ENCODE measurements at regions not wholly inside any gene's neighbourhood (a gene's known extent, or its start where the extent isn't known, plus 50 kb on each side); places are given as distances from the start of the nearest gene placed in this dataset.

- Mint-ChIP-seq H3K4me3 (no peak overlapping the region), H3K36me3 (no peaks in the 10 kb centered on the region), H3K9me3 (peaks cover under 1% of the 10 kb centered on the region), H3K27me3 (no peaks in the 10 kb centered on the region), H3K4me1 (no peaks in the 10 kb centered on the region), H3K27ac (no peak overlapping the region)
Measured at GRCh38 chr2:56749152-56749752, 565.5 kb downstream of the CCDC85A start.

DNA sequence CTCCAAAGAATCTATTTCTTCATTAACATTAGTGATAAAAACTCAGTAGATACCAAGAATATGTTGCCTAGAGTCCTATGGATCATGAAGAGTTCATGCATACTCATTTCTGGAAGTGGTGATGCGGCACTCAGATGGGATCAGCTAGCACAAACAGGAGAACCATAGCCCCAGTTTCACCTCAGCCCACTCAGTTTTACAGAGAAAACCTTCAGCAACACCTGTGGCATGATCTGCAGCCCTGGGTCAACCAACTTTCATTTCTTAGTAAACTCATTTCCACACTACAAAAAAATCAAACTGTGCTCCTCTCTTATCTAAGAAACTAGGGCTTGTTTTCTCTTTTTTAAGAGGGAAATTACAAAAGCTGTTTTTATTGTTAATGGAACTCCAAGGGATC is 569.4 kb downstream of the CCDC85A start:
- Mint-ChIP-seq H3K4me3 (no peak overlapping the region), H3K36me3 (no peaks in the 10 kb centered on the region), H3K27ac (no peak overlapping the region), H3K4me1 (no peaks in the 10 kb centered on the region), H3K27me3 (no peaks in the 10 kb centered on the region), H3K9me3 (peaks cover 9% of the 10 kb centered on the region)

DNA sequence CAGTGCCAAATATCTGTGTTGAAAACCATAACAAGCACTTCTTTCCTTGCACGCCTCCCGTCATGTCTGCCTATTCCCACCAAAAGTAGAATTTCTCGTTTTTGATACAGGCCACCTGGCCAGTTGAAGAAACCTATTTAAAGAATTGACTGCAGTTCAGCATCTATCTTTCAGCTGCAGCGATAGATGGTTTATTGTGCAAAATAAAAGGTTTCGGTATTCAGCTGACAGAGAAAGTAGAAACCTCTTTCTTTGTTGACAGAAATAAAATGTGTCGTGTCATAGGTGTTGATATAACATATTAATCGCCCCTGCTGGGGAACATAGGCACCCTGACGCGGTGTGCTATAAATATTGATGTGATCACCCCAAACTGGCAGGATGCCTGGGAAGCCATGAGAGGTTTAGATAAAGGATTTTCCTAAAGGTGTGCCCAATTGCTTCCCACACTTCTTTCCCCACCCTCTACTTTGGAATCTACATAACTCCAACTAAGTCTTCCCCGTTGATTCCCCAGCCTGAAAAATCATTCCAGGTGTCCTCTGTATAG is 570.4 kb downstream of the CCDC85A start:
- Mint-ChIP-seq H3K9me3 (peaks cover 9% of the 10 kb centered on the region), H3K27me3 (no peaks in the 10 kb centered on the region), H3K36me3 (no peaks in the 10 kb centered on the region), H3K4me1 (no peaks in the 10 kb centered on the region), H3K4me3 (no peak overlapping the region), H3K27ac (no peak overlapping the region)

- no peak overlapping the region for H3K27ac Mint-ChIP-seq
- H3K4me3 Mint-ChIP-seq: no peak overlapping the region
- H3K36me3 Mint-ChIP-seq: no peaks in the 10 kb centered on the region
- H3K27me3 Mint-ChIP-seq: no peaks in the 10 kb centered on the region
- H3K4me1 Mint-ChIP-seq: no peaks in the 10 kb centered on the region
- H3K9me3 Mint-ChIP-seq: peaks cover 9% of the 10 kb centered on the region
Measured at GRCh38 chr2:56754627-56755026, 570.8 kb downstream of the CCDC85A start.

- Mint-ChIP-seq H3K4me1 (no peaks in the 10 kb centered on the region), H3K4me3 (no peak overlapping the region), H3K36me3 (no peaks in the 10 kb centered on the region), H3K27ac (no peak overlapping the region), H3K9me3 (peaks cover 9% of the 10 kb centered on the region), H3K27me3 (no peaks in the 10 kb centered on the region)
Measured at GRCh38 chr2:56757884-56758545, 574.2 kb downstream of the CCDC85A start.

- Mint-ChIP-seq H3K9me3 (no peaks in the 10 kb centered on the region), H3K4me1 (no peaks in the 10 kb centered on the region), H3K4me3 (no peak overlapping the region), H3K27me3 (no peaks in the 10 kb centered on the region), H3K27ac (no peak overlapping the region), H3K36me3 (no peaks in the 10 kb centered on the region)
Measured at GRCh38 chr2:56763683-56764082, 579.9 kb downstream of the CCDC85A start.

DNA sequence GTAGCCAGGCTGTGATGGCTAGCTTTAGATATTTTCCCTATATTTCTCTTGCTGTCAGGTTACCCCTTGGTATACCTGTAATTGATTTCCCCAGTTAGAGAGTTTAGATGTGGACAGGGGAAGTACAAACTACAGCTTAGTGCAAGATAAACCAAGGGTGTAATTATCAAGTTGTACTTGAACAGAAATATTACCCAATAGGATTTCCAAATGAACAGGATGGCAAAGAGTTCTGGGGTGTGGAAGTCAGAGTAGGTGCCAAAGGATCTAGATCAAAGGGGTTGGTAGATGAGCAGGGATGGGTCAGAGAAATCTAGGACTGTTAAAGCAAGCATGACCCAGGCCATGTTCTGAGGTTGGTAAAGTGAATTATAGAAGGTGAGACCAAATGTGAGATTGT is 585.2 kb downstream of the CCDC85A start:
- no peaks in the 10 kb centered on the region for H3K27me3 Mint-ChIP-seq
- no peaks in the 10 kb centered on the region for H3K36me3 Mint-ChIP-seq
- no peaks in the 10 kb centered on the region for H3K4me1 Mint-ChIP-seq
- H3K9me3 Mint-ChIP-seq: no peaks in the 10 kb centered on the region
- no peak overlapping the region for H3K4me3 Mint-ChIP-seq
- H3K27ac Mint-ChIP-seq: no peak overlapping the region

DNA sequence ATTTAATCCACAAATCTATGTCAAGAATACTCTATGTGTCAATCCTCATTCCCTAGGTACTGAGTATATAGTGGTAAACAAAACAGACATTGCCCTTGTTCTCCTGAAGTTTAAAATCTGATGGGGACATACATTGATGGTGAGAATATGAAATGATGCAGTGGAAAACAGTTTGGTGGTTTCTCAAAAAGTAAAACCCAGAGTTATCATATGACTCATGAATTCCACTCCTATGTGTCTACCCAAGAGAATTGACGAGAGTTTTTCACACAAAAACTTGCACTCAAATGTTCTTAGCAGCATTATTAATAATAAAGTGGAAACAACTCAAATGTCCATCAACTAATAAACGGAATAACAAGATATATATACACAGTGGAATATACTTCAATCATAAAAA is 586.7 kb downstream of the CCDC85A start:
- H3K9me3 Mint-ChIP-seq: no peaks in the 10 kb centered on the region
- H3K4me1 Mint-ChIP-seq: no peaks in the 10 kb centered on the region
- no peak overlapping the region for H3K4me3 Mint-ChIP-seq
- H3K36me3 Mint-ChIP-seq: no peaks in the 10 kb centered on the region
- H3K27ac Mint-ChIP-seq: no peak overlapping the region
- no peaks in the 10 kb centered on the region for H3K27me3 Mint-ChIP-seq

GRCh38 chr2:56784046-56784445 is 600.3 kb downstream of the CCDC85A start:
- Mint-ChIP-seq H3K36me3 (no peaks in the 10 kb centered on the region), H3K27ac (no peak overlapping the region), H3K4me1 (no peaks in the 10 kb centered on the region), H3K4me3 (no peak overlapping the region), H3K27me3 (no peaks in the 10 kb centered on the region), H3K9me3 (peaks cover 12% of the 10 kb centered on the region)

DNA sequence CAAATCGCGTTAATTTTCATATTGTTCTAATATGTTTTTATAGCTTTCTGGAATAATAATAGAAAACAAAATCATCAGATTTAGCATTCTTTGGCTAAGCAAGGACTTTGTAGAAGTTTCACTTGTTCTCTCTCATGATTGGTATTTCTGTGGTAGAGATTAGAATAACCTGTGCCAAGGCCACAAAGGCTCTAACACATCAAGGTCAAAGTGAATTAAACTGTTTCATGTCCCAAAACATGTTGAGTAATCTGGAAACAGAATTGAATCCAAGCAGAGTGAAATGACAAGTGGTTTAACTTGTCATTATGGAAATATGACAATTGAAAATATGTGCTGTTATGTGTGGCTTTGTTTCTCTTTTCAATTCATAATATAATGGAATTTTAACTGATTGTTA is 617.4 kb downstream of the CCDC85A start:
- Mint-ChIP-seq H3K9me3 (no peaks in the 10 kb centered on the region), H3K4me3 (no peak overlapping the region), H3K36me3 (no peaks in the 10 kb centered on the region), H3K4me1 (no peaks in the 10 kb centered on the region), H3K27me3 (no peaks in the 10 kb centered on the region), H3K27ac (no peak overlapping the region)

GRCh38 chr2:56801770-56802169 is 618.0 kb downstream of the CCDC85A start:
- H3K9me3 Mint-ChIP-seq: no peaks in the 10 kb centered on the region

GRCh38 chr2:56803596-56803995 is 619.8 kb downstream of the CCDC85A start:
- Mint-ChIP-seq H3K27ac (no peak overlapping the region), H3K36me3 (no peaks in the 10 kb centered on the region), H3K4me3 (no peak overlapping the region), H3K27me3 (no peaks in the 10 kb centered on the region), H3K4me1 (no peaks in the 10 kb centered on the region), H3K9me3 (no peaks in the 10 kb centered on the region)

More at GRCh38 chr2:56801770-56802169, 618.0 kb downstream of the CCDC85A start:
- Mint-ChIP-seq H3K27ac (no peak overlapping the region), H3K27me3 (no peaks in the 10 kb centered on the region), H3K4me1 (no peaks in the 10 kb centered on the region), H3K36me3 (no peaks in the 10 kb centered on the region), H3K4me3 (no peak overlapping the region)

DNA sequence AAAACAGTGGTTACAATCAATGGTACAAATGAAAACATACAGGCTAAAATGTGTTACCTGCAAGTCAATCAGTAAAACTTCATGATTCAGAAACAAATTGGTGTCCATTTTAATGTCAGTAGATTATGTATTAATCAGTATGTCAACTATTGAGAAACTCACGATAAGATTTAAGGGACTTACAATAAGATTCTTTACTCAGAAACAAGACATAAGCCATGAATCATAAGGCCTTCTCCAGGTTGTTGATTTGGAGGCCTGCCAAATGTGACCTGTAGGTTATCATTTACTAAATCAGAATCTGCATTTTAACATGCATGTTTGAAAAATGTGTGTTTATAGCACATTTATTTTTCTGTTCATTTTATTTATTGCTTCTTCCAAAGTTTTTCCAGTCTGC is 623.1 kb downstream of the CCDC85A start:
- Mint-ChIP-seq H3K36me3 (no peaks in the 10 kb centered on the region), H3K27me3 (no peaks in the 10 kb centered on the region), H3K4me1 (no peaks in the 10 kb centered on the region), H3K27ac (no peak overlapping the region), H3K4me3 (no peak overlapping the region), H3K9me3 (no peaks in the 10 kb centered on the region)

DNA sequence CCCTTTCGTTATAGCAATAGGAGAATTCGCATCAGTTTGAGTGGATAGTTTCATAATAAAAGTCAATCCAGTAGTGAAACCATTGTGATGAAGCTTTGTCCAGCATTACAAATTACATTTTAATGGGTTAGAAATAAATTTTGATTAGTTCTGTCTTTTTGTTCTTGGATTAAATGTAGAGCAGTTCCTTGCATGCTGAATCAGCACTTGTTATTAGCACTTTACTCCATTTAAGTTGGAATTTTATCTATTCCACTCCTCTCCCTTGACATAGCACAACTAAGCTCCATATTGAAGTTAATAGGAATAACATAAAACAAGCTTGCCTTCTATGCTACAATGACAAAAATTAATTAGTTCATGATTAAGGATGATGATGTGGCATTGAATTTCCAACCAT is 624.1 kb downstream of the CCDC85A start:
- Mint-ChIP-seq H3K36me3 (no peaks in the 10 kb centered on the region), H3K9me3 (no peaks in the 10 kb centered on the region), H3K4me3 (no peak overlapping the region), H3K27me3 (no peaks in the 10 kb centered on the region), H3K27ac (no peak overlapping the region), H3K4me1 (no peaks in the 10 kb centered on the region)

GRCh38 chr2:56811401-56811800 is 627.6 kb downstream of the CCDC85A start:
- H3K4me1 Mint-ChIP-seq: no peaks in the 10 kb centered on the region
- H3K36me3 Mint-ChIP-seq: no peaks in the 10 kb centered on the region
- H3K27me3 Mint-ChIP-seq: no peaks in the 10 kb centered on the region
- no peaks in the 10 kb centered on the region for H3K9me3 Mint-ChIP-seq
- no peak overlapping the region for H3K27ac Mint-ChIP-seq
- no peak overlapping the region for H3K4me3 Mint-ChIP-seq

GRCh38 chr2:56812432-56812831 is 628.6 kb downstream of the CCDC85A start:
- H3K9me3 Mint-ChIP-seq: no peaks in the 10 kb centered on the region
- H3K4me3 Mint-ChIP-seq: no peak overlapping the region
- H3K36me3 Mint-ChIP-seq: no peaks in the 10 kb centered on the region

GRCh38 chr2:56813490-56813889 is 629.7 kb downstream of the CCDC85A start:
- Mint-ChIP-seq H3K4me1 (no peaks in the 10 kb centered on the region), H3K36me3 (no peaks in the 10 kb centered on the region), H3K4me3 (no peak overlapping the region), H3K27ac (no peak overlapping the region), H3K9me3 (no peaks in the 10 kb centered on the region), H3K27me3 (no peaks in the 10 kb centered on the region)

More at GRCh38 chr2:56812432-56812831, 628.6 kb downstream of the CCDC85A start:
- Mint-ChIP-seq H3K4me1 (no peaks in the 10 kb centered on the region), H3K27me3 (no peaks in the 10 kb centered on the region), H3K27ac (no peak overlapping the region)

Data from activated naive CD4-positive, alpha-beta T cell treated with anti-CD3 and anti-CD28 coated beads, Interleukin-2, amount 50 U/mL, for 24 hours (primary cell).